ENCODE measurements at regions not wholly inside any gene's neighbourhood (a gene's known extent, or its start where the extent isn't known, plus 50 kb on each side); places are given as distances from the start of the nearest gene placed in this dataset.
A peak's percentile ranks its signal among the peaks of the same experiment; 100 is the strongest.

DNA sequence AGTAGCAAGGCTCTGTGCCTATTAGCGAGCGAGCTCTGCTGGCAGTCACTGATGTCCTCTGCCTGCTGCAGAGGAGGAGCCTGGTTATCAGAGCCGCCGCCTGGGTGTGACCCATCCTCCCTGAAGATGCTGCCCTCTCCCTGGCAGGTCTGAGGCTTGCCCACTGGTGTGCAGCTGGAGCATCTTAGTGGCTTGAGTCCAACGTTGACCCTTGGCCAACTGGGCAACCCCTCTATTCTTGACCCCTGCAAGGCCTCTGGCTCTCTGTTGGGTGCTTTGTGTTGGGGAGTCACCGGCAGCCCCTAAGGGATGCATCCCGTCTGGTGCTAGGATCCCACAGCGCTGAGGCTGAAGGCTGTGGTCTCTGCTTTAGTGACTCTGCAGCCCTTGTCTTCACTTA lies 277.9 kb upstream of the SOX1 start:
- ChIA-PET POLR2A (no interaction called here), CTCF (no interaction called here)
- Histone ChIP-seq H3K9me3 (ENCODE audit: low read length) (no peaks in the 10 kb centered on the region), H3K4me1 (ENCODE audit: insufficient read depth, low read length) (no peaks in the 10 kb centered on the region), H3K27me3 (ENCODE audit: insufficient read depth, low read length, poor library complexity, severe bottlenecking) (no peaks in the 10 kb centered on the region), H3K27ac (ENCODE audit: low read depth, low read length) (no peak overlapping the region), H3K4me3 (ENCODE audit: low read length) (no peak overlapping the region), H3K36me3 (ENCODE audit: insufficient read depth, low read length) (no peaks in the 10 kb centered on the region)
- H3K36me3 Mint-ChIP-seq: no peaks in the 10 kb centered on the region
- H3K9me3 Mint-ChIP-seq: no peaks in the 10 kb centered on the region
- H3K4me1 Mint-ChIP-seq: no peaks in the 10 kb centered on the region
- no peak overlapping the region for H3K27ac Mint-ChIP-seq
- H3K4me3 Mint-ChIP-seq: no peak overlapping the region
- peak in 1 of 5 donors; percentile 15 for DNase-seq
- peaks cover 0 to 1% of the 10 kb centered on the region in 2 donors for H3K27me3 Mint-ChIP-seq

DNA sequence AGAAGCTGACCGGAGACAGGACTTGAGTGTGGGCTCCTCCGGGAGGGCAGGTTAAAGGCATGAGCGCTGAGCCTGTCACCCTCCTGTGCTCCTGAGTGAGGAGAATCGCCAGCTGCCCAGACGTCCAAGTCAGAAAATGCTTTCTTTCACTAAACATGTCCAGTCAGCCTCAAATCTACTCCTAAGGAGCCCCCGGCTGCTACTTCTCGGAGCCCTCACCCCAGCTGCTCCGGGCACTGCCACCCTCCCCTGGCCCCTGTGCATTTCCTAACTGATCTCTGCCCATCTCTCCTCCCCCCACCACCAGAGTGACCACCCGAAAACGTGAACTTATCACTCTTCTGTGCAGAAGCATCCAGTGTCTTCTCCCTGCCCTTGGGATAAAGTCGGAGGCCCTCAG lies 277.5 kb upstream of the SOX1 start:
- no peaks in the 10 kb centered on the region for H3K36me3 ChIP-seq (ENCODE audit: insufficient read depth, low read length)
- no peak overlapping the region for H3K4me3 ChIP-seq (ENCODE audit: low read length)
- POLR2A ChIA-PET: no interaction called here

DNA sequence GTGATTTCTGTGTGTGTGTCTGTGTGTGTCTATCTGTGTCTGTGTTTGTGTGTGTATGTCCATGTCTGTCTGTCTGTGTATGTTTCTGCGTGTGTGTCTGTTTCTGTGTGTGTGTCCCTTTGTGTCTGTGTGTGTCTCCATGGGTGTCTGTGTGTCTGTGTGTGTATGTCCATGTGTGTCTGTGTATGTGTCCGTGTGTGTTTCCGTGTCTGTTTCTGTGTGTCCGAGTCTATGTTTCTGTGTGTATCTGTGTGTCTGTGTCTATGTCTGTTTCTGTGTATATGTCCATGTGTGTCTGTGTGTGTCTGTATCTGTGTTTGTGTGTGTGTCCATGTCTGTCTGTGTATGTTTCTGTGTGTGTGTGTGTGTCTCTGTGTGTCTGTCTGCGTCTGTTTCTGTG lies 276.3 kb upstream of the SOX1 start:
- H3K4me3 ChIP-seq (ENCODE audit: low read length): no peak overlapping the region
- no peak for DNase-seq
- H3K36me3 ChIP-seq (ENCODE audit: insufficient read depth, low read length): no peaks in the 10 kb centered on the region
- no peaks in the 10 kb centered on the region for H3K4me1 Mint-ChIP-seq
- CTCF ChIA-PET: no interaction called here
- H3K4me3 Mint-ChIP-seq: no peak overlapping the region
- POLR2A ChIA-PET: no interaction called here
- H3K9me3 ChIP-seq (ENCODE audit: low read length): no peaks in the 10 kb centered on the region
- H3K27ac ChIP-seq (ENCODE audit: low read depth, low read length): no peak overlapping the region
- no peak overlapping the region for H3K27ac Mint-ChIP-seq
- peaks cover 0 to 1% of the 10 kb centered on the region in 2 donors for H3K27me3 Mint-ChIP-seq
- no peaks in the 10 kb centered on the region for H3K9me3 Mint-ChIP-seq
- no peaks in the 10 kb centered on the region for H3K27me3 ChIP-seq (ENCODE audit: insufficient read depth, low read length, poor library complexity, severe bottlenecking)
- no peaks in the 10 kb centered on the region for H3K4me1 ChIP-seq (ENCODE audit: insufficient read depth, low read length)
- no peaks in the 10 kb centered on the region for H3K36me3 Mint-ChIP-seq

More for the DNA sequence above, 277.5 kb upstream of the SOX1 start:
- H3K27me3 ChIP-seq (ENCODE audit: insufficient read depth, low read length, poor library complexity, severe bottlenecking): no peaks in the 10 kb centered on the region
- no peaks in the 10 kb centered on the region for H3K4me1 ChIP-seq (ENCODE audit: insufficient read depth, low read length)
- H3K27ac ChIP-seq (ENCODE audit: low read depth, low read length): no peak overlapping the region
- Mint-ChIP-seq H3K27ac (no peak overlapping the region), H3K4me1 (no peaks in the 10 kb centered on the region), H3K27me3 (peaks cover 0 to 1% of the 10 kb centered on the region in 2 donors), H3K4me3 (no peak overlapping the region), H3K9me3 (no peaks in the 10 kb centered on the region), H3K36me3 (no peaks in the 10 kb centered on the region)
- peak in 1 of 5 donors; percentile 30 for DNase-seq
- no peaks in the 10 kb centered on the region for H3K9me3 ChIP-seq (ENCODE audit: low read length)
- CTCF ChIA-PET: no interaction called here

DNA sequence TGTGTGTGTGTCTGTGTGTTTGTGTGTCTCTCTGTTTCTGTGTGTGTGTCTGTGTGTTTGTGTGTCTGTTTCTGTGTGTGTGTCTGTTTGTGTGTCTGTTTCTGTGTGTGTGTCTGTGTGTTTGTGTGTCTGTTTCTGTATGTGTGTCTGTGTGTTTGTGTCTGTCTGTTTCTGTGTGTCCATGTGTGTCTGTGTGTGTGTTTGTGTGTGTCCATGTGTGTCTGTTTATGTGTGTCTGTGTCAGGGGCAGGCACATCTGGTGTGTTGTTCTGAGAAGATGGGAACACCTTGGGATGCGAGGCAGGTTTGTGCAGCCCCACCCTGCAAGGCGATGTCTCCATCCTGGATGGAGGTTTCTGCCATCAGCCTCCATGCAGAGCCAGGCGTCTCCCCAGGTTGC lies 275.8 kb upstream of the SOX1 start:
- CTCF ChIA-PET: no interaction called here
- H3K9me3 ChIP-seq (ENCODE audit: low read length): no peaks in the 10 kb centered on the region
- Mint-ChIP-seq H3K36me3 (no peaks in the 10 kb centered on the region), H3K27ac (no peak overlapping the region), H3K27me3 (peaks cover 0 to 1% of the 10 kb centered on the region in 2 donors), H3K4me3 (no peak overlapping the region), H3K9me3 (no peaks in the 10 kb centered on the region), H3K4me1 (no peaks in the 10 kb centered on the region)
- no peaks in the 10 kb centered on the region for H3K4me1 ChIP-seq (ENCODE audit: insufficient read depth, low read length)
- no peak overlapping the region for H3K27ac ChIP-seq (ENCODE audit: low read depth, low read length)
- no peaks in the 10 kb centered on the region for H3K27me3 ChIP-seq (ENCODE audit: insufficient read depth, low read length, poor library complexity, severe bottlenecking)
- H3K36me3 ChIP-seq (ENCODE audit: insufficient read depth, low read length): no peaks in the 10 kb centered on the region
- POLR2A ChIA-PET: no interaction called here
- DNase-seq: no peak
- H3K4me3 ChIP-seq (ENCODE audit: low read length): no peak overlapping the region

DNA sequence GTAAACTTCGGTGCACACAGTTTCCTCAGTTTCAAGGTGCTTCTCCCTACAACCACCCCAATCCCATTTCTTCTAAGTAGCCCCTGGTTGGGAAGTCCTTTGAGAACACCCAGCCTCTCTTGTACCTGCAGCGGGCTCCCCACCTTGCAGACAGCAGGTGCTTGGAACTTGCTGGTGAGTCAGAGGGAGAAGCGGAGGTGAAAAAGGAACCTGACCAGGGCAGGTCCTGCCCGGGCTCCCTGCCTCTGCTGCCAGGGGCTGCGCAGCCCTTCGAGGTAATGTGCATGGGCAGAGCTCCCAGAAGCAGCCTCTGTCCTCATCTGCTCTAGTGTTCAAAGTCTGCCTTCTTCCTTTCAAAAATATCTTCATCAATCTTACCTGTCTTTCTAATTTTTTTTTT lies 274.0 kb upstream of the SOX1 start:
- no peak overlapping the region for H3K27ac Mint-ChIP-seq
- no peaks in the 10 kb centered on the region for H3K4me1 ChIP-seq (ENCODE audit: insufficient read depth, low read length)
- no peaks in the 10 kb centered on the region for H3K9me3 ChIP-seq (ENCODE audit: low read length)
- no peaks in the 10 kb centered on the region for H3K36me3 ChIP-seq (ENCODE audit: insufficient read depth, low read length)
- no peaks in the 10 kb centered on the region for H3K4me1 Mint-ChIP-seq
- H3K36me3 Mint-ChIP-seq: no peaks in the 10 kb centered on the region
- H3K4me3 Mint-ChIP-seq: no peak overlapping the region
- H3K9me3 Mint-ChIP-seq: no peaks in the 10 kb centered on the region
- H3K4me3 ChIP-seq (ENCODE audit: low read length): no peak overlapping the region
- POLR2A ChIA-PET: no interaction called here
- no peaks in the 10 kb centered on the region for H3K27me3 ChIP-seq (ENCODE audit: insufficient read depth, low read length, poor library complexity, severe bottlenecking)
- CTCF ChIA-PET: no interaction called here
- no peak for DNase-seq
- peaks cover 0 to 1% of the 10 kb centered on the region in 2 donors for H3K27me3 Mint-ChIP-seq
- H3K27ac ChIP-seq (ENCODE audit: low read depth, low read length): no peak overlapping the region
